ENCODE measurements at regions not wholly inside any gene's neighbourhood (a gene's known extent, or its start where the extent isn't known, plus 50 kb on each side); places are given as distances from the start of the nearest gene placed in this dataset.

DNA sequence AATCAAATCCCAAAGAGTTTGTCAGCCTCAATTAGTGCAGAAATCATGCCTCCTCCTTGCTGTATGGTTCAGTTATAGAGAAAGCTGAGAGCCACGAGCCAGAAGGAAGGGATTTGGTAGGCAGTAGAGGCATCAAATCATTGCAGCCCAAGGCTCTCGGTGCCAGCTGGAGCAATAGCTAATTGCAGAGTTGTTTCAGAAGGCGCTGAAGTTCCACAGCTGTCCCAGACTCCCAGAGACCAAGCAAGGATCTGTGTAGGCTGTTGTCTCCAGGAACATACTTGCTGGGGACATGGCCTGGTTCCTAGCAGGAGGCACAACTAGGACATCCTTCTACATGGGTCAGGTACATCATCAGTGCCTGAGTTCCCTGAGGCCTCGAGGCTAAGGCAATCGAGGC, 80.4 kb upstream of the WSCD2 start:
- TF ChIP-seq, protein P1, sequence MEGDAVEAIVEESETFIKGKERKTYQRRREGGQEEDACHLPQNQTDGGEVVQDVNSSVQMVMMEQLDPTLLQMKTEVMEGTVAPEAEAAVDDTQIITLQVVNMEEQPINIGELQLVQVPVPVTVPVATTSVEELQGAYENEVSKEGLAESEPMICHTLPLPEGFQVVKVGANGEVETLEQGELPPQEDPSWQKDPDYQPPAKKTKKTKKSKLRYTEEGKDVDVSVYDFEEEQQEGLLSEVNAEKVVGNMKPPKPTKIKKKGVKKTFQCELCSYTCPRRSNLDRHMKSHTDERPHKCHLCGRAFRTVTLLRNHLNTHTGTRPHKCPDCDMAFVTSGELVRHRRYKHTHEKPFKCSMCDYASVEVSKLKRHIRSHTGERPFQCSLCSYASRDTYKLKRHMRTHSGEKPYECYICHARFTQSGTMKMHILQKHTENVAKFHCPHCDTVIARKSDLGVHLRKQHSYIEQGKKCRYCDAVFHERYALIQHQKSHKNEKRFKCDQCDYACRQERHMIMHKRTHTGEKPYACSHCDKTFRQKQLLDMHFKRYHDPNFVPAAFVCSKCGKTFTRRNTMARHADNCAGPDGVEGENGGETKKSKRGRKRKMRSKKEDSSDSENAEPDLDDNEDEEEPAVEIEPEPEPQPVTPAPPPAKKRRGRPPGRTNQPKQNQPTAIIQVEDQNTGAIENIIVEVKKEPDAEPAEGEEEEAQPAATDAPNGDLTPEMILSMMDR (IDR thresholded peaks at IDR 0.05): no peak
- no peak for TF ChIP-seq POLR2A (IDR thresholded peaks at IDR 0.05)

All from lower leg skin (tissue), 3 donors.